Peyer's patch (tissue), 4 donors: ENCODE measurements at regions not wholly inside any gene's neighbourhood (a gene's known extent, or its start where the extent isn't known, plus 50 kb on each side); places are given as distances from the start of the nearest gene placed in this dataset.

ENCODE experiments used
- POLR2A ChIP-seq, 2 donors: fragments of 450-650 bp; IDR thresholded peaks; one replicate each; pipeline ENCODE4 v1.5.1; 2017; ENCODE audit warnings: antibody characterized with exemption in 2 of 2, mild to moderate bottlenecking in 2 of 2, moderate library complexity in 2 of 2
- TF ChIP-seq, protein P1 (sequence below), 6 experiments: fragments of 450-650 bp in 4 of 6; fragments of 200-600 bp in 2 of 6; sonication (generic) in 1 of 6; IDR thresholded peaks; one replicate each; pipeline ENCODE4 v1.5.1; 2017 to 2019; ENCODE audit warnings: antibody characterized with exemption in 6 of 6, mild to moderate bottlenecking in 3 of 6, moderate library complexity in 1 of 6

DNA sequence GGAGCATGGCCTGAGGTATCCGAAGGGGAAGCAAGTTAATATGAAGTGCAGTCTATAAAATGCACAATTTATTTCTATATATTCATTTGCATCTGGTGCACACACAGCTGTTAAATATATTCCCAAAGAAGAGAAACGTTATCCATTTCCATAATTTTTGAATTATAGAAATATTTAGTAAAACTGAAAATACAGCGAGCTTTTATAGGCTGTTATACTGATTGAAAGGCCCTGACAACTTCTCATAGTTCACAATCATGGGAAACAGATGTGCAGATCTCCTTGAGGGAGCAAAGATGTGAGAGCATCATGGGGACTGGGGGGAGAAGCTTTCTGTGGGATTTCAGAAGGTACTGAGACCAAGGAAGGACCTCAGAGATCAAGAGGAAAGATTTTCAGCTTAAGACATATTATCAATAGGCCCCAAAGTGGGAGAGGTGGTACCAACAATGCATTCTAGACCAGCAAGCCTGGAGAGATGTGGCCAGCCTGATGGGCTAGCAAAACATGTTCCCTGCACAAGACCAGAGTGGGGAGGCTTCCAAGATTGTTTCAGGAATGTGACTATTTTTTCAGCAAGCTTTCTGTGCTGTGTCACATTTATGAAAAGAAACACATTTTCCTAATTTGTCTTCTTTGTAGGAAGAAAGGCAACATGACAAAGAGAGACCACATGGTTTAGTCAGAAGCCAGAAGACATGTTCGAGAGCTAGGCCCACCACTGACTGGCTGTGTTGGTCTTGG lies 256.0 kb upstream of the SFRP2 start:
- TF ChIP-seq POLR2A (IDR thresholded peaks at IDR 0.05): no peak
- TF ChIP-seq, protein P1, sequence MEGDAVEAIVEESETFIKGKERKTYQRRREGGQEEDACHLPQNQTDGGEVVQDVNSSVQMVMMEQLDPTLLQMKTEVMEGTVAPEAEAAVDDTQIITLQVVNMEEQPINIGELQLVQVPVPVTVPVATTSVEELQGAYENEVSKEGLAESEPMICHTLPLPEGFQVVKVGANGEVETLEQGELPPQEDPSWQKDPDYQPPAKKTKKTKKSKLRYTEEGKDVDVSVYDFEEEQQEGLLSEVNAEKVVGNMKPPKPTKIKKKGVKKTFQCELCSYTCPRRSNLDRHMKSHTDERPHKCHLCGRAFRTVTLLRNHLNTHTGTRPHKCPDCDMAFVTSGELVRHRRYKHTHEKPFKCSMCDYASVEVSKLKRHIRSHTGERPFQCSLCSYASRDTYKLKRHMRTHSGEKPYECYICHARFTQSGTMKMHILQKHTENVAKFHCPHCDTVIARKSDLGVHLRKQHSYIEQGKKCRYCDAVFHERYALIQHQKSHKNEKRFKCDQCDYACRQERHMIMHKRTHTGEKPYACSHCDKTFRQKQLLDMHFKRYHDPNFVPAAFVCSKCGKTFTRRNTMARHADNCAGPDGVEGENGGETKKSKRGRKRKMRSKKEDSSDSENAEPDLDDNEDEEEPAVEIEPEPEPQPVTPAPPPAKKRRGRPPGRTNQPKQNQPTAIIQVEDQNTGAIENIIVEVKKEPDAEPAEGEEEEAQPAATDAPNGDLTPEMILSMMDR (IDR thresholded peaks at IDR 0.05): no peak
